NCI-H82 treated with DMSO at 0.1 percent for 48 hours (cell line): ENCODE measurements at regions not wholly inside any gene's neighbourhood (a gene's known extent, or its start where the extent isn't known, plus 50 kb on each side); places are given as distances from the start of the nearest gene placed in this dataset.
A peak's percentile ranks its signal among the peaks of the same experiment; 100 is the strongest.

ENCODE experiments used
- DNase-seq: peaks from one replicate; lab custom pipeline; 2025; ENCODE audit not compliant: unreplicated experiment; lab: John Stamatoyannopoulos, UW

DNA sequence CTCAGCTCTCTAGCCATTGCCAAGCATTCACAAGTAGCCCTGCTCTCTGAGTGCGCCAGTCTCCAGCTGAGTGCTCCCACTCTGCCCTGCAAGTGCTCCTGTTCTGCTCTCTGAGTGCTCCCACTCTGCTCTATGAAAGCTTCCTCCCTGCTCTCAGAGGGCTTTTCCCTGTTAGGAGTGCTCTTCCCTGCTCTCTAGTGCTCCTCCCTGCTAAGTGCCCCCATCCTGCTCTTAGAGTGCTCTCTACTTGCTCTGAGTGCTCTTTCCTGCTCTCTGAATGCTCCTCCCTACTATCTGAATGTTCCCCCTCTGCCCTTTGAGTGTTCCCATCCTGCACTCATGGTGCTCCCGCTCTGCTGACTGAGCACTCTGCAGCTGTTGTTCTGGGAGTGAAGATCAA lies 555.4 kb downstream of the NPHP4 start:
- DNase-seq, result no peak

DNA sequence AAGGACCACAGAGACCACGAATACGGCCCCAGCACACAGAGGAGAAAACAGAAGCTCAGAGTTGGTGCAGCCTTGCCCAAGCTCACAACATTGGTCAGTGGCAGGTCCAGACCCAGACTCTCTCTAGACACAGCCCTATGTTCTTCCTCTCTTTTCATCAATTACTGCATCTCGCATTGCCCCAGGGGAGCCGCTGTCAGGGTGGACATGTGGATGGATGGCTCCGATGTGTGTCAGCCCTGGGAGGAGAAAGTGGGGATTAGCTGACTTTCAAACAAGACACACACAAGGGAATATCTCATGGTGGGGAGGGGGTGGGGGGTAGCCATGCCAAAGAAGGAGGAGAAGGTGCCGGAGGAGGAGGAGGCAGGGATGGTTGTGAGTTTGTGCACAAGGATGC lies 556.8 kb downstream of the NPHP4 start:
- DNase-seq, result no peak

GRCh38 chr1:5432436-5432835 lies 559.8 kb downstream of the NPHP4 start:
- DNase-seq, result no peak

- peak; percentile 9 for DNase-seq
These were observed 561.1 kb downstream of the NPHP4 start for GRCh38 chr1:5430911-5431697.

DNA sequence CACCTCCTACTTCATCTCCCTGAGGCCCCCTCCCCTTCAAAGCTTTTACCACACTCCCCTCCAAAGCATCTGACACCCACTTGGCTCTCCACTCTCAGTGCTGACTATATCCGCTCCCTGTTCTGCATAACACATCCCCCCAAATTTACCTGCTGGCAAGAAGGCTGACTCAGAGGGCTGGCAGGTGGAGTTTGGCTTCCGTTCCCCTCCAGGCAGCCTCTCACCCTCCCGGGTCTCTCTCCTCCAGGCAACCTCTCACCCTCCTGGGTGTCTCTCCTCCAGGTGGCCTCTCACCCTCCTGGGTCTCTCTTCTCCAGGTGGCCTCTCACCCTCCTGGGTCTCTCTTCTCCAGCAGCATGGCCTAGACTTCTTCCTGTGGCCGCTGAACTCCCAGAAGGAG lies 562.1 kb downstream of the NPHP4 start:
- DNase-seq, result no peak

- no peak for DNase-seq
These were observed 563.9 kb downstream of the NPHP4 start for GRCh38 chr1:5428351-5428750.

GRCh38 chr1:5427026-5427613 lies 565.1 kb downstream of the NPHP4 start:
- DNase-seq, result no peak

GRCh38 chr1:5424802-5425703 lies 567.2 kb downstream of the NPHP4 start:
- DNase-seq, result no peak

GRCh38 chr1:5423109-5423508 lies 569.1 kb downstream of the NPHP4 start:
- DNase-seq, result peak; percentile 16

- DNase-seq, result no peak
These were observed 572.7 kb downstream of the NPHP4 start for GRCh38 chr1:5419501-5419900.

GRCh38 chr1:5416518-5416917 lies 575.7 kb downstream of the NPHP4 start:
- no peak for DNase-seq

- no peak for DNase-seq
These were observed 576.6 kb downstream of the NPHP4 start for GRCh38 chr1:5415606-5416005.

- DNase-seq, result no peak
These were observed 581.6 kb downstream of the NPHP4 start for GRCh38 chr1:5410652-5411051.

DNA sequence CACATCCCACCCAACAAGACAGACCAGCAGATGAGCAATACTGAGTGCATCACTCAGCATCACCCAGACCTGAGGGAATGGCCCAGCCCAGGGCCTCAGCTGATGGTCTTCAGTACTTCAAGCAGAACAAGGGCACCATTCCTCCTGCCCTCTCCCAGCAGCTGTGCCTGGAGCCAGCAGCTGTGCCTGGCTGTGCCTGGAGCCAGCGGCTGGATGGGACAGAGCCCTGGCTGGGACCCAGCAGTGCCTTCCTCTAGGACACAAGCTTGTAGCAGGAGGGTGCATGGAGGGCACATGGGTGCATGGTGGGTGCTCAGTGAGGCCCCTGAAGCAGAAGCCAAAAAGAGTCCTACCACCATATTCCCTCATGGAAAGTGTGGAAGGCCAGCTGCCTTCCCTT lies 583.8 kb downstream of the NPHP4 start:
- no peak for DNase-seq

GRCh38 chr1:5405263-5405662 lies 587.0 kb downstream of the NPHP4 start:
- DNase-seq, result no peak

DNA sequence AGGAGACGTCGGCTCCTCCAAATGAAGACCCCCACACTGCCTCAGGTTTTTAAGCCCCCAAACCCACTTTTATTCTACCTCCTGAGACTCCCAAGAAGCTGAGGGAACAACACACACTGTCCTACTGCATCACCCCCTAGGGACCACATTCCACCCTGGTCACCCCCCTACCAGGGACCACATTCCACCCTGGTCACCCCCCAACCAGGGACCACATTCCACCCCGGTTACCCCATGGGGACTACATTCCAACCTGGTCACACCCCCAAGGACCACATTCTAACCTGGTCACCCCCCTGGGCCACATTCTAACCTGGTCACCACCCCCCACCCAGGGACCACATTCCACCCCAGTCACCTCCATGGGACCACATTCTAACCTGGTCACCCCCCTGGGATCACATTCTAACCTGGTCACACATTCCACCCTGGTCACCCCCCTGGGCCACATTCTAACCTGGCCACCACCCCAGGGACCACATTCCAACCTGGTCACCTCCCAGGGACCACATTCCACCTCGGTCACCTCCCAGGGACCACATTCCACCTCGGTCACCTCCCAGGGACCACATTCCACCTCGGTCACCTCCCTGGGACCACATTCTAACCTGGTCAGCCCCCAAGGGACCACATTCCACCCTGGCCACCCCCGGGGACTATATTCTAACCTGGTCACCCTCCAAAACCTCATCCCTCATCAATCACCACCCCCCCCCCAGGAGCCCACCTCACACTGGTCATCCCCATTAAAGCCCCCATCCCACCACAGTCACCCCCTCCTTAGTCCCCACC lies 587.6 kb downstream of the NPHP4 start:
- DNase-seq, result no peak

- DNase-seq, result no peak
These were observed 588.3 kb downstream of the NPHP4 start for GRCh38 chr1:5403935-5404334.

DNA sequence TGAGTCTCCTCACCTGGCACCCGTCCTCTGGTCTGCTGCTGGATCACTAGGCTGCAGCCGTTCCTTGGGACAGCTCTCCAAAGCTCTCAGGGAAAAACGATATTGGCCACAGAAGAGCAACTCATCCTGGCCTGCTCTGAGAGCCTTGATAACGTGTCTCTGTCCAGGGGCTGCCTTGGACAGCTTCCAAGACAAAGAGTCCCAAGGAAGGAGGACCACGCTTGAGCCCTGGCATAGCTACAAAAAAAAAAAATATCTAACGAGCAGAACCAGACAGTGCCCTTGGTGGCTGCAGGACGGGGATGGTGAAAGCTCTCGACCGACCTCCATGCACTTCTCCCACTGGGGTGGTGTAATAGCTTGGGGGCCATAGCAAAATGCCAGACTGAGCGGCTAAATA lies 589.6 kb downstream of the NPHP4 start:
- no peak for DNase-seq

DNA sequence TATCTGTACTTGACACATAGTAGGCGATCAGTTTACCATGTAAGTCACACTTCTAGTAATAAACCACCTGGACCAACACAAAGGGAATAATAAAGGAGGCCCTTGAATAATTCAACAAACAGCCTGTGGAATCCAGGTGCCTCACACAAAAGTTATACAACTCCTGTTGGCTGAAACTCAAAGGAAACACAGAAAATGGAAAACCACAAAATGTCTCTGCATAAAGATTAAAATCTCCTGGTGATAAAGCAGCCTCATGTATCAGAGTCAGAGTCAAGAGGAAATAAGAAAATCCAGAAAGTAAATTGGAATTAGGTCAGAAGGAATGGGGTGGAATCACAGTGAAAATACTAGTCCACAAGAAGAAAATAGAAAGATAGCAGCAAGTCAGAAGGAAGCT lies 592.5 kb downstream of the NPHP4 start:
- no peak for DNase-seq

- no peak for DNase-seq
These were observed 595.6 kb downstream of the NPHP4 start for GRCh38 chr1:5396593-5396992.

- DNase-seq, result no peak
These were observed 598.1 kb downstream of the NPHP4 start for GRCh38 chr1:5394111-5394510.
